NT2/D1 (cell line): ENCODE measurements at regions not wholly inside any gene's neighbourhood (a gene's known extent, or its start where the extent isn't known, plus 50 kb on each side); places are given as distances from the start of the nearest gene placed in this dataset.

Experiments used
- YY1 ChIP-seq: IDR thresholded peaks from 2 replicates; pipeline ENCODE4 v1.6.1; 2011; ENCODE audit not compliant: insufficient read length, insufficient read depth
- ZNF274 ChIP-seq: IDR thresholded peaks from 2 replicates; pipeline ENCODE4 v1.6.1; 2011; ENCODE audit warnings: mild to moderate bottlenecking, low read depth, low read length

DNA sequence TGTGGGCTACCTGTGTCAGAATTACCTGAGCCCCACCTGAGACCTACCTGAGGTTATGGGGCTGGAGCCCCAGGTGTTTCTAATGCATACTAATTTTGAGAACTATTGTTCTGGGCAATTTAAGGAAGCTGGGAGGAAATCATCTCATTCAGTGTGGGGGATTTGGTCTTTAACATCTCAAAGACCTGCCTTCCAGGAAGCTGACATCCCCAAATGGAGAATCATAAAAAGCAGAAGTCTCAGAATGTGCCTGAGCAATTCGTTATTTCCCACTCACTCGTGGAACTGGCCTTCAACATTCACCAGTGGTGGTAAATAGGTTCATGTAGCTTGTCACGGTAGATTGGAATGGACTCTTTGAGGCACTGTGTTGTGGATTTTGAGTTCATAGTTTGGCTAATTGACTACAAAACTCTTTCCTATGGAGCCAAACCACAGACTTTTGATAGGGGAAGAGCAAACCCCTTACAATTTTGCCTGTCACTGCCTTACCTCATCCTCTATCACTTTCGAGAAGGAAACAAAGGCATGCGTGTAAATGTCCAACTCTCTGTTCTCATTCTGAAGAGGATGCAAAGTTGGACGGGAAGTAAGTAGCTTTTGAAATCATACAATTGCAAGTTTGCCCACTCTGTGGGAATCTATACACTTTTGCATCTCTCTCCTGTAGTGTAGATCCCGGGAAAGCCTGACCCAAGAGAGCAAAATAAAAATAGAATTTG is 521.0 kb upstream of the MDFIC2 start:
- TF ChIP-seq YY1 = no peak
- no peak for TF ChIP-seq ZNF274
